UCSD-AML1 (cell line): ENCODE measurements at regions not wholly inside any gene's neighbourhood (a gene's known extent, or its start where the extent isn't known, plus 50 kb on each side); places are given as distances from the start of the nearest gene placed in this dataset.

ENCODE experiments used
- DNase-seq: peaks from one replicate; lab custom pipeline; 2025; ENCODE audit not compliant: unreplicated experiment; lab: John Stamatoyannopoulos, UW

DNA sequence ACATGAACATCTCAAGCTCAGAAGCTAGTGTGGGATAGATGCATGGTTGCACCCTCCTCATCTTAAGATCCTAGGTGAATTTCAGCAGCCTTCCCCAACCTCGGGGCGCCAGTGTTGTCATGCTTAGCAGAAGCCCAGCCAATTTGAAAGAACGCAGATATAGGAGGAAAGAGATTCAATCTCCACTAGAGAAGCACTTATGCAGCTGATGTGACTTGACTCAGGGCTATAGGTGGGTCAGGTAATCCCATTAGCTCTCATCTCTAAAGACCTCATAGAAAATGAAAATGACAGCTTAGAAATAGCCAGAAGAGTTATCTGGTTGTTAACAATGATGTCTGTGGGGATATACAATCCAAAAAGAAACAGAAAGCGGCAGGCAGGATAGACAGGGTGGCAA, 310.5 kb downstream of the GPAM start:
- no peak for DNase-seq

- DNase-seq, result no peak
These were observed 309.9 kb downstream of the GPAM start for GRCh38 chr10:111873621-111874135.

GRCh38 chr10:111874576-111874975, 309.0 kb downstream of the GPAM start:
- DNase-seq, result no peak

DNA sequence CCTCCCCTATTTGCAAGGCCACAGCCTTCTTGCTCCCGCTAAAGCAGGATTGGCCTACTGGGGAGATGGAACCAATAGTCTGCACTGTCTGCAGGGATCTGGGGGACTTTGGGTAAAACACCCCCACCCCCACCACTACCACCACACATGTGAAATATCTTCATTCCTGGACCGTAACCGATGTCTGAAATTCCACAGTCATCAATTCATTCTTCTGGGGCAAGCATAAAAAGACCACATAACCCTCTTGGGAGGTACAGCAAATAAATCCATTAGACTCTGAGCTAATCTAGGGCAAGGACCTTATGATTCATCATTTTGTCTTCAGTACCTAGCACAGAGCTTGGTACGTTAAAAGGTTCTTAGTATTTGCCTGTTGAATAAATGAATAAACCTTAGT, 307.8 kb downstream of the GPAM start:
- no peak for DNase-seq

- DNase-seq, result no peak
These were observed 306.3 kb downstream of the GPAM start for GRCh38 chr10:111877258-111877657.

DNA sequence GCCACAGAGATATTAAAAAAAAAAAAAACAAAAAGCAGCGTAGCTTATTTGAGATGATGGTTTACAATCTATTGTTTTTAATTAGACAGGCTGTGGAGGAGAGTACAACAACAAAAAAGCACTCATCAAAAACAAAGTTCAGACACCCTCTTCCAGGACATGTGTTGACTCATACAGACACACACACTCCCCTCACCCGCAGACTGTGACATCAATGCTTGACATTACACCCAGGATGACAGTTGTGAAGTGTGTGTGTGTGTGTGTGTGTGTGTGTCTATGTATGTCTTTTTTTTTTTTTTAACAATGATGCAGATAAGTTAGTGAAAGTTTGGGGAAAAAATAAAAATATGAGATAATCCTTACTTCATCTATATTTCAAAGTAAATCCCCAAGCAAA, 303.6 kb downstream of the GPAM start:
- DNase-seq, result no peak

DNA sequence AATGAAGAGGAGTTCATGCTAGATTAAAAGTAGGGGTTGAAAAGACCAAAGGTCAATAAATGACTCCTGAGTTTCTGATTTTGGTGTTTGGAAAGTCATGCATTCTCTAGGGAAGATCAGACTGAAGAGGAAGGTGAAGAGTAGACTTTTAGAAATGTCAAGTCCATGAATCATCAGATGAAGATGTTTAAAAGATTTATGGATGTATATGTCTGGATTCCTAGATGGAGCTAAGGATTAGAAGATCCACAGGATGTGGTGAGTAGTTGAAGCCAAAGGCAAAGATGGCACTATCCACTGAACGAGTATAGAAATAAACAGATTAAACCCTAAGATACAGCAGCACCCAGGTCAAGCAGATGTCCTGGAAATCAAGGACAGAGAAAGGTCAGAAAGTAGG, 298.5 kb downstream of the GPAM start:
- no peak for DNase-seq

DNA sequence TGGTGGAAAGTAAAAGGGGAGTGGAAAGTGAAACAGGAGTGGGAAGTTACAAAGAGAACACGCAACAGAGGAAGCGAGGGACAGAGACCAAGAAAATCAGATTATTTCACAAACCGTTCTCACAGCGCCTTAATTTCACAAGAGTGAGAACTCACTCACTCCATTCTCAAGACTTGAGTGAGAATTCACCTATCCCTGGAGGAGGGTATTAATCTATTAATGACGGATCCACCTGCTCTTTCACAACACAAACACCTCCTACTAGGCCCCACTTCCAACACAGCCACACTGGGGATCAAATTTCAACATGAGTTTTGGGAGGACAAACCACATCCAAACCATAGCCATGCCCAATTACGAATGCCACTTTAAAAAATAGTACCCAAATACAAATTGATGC, 297.6 kb downstream of the GPAM start:
- DNase-seq, result no peak

- no peak for DNase-seq
These were observed 296.3 kb downstream of the GPAM start for GRCh38 chr10:111887266-111887665.

DNA sequence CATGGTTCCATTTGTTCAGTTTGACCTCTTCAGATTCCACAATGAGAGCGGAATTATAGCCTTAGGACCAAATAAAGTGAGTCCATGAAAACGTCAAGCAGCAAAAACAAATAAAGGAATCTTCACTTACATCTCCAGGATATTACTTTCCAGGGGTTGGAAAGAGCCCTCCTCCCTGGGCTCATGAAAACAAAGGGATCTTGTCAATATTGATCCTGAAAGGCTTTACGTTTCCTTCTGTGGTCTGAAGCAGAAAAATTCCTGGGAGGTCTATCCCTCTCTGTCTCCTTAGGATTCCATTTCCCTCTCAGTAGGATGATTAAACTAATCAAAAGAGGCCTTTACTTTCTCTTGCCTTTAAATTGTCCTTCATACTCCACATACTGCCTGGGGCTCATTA, 293.5 kb downstream of the GPAM start:
- no peak for DNase-seq

DNA sequence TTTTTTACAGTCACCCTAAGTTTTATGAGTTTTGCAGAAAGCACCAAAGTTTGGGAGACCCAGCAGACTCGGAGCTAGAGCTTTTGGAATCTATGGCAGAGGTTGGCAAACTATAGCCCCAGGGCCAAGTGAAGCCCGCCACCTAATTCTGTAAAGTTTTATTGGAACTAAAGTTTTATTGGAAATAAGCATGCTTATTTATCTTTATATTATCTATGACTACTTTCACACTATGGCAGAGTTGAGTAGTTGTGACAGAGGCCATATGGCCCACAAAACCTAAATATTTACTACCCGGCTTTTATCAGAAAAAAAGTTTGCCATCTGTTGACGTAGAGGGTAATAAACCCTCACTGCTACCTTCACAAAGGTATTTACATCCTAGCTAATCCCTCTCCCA, 267.6 kb downstream of the GPAM start:
- no peak for DNase-seq

- DNase-seq, result no peak
These were observed 261.7 kb downstream of the GPAM start for GRCh38 chr10:111921821-111922220.

DNA sequence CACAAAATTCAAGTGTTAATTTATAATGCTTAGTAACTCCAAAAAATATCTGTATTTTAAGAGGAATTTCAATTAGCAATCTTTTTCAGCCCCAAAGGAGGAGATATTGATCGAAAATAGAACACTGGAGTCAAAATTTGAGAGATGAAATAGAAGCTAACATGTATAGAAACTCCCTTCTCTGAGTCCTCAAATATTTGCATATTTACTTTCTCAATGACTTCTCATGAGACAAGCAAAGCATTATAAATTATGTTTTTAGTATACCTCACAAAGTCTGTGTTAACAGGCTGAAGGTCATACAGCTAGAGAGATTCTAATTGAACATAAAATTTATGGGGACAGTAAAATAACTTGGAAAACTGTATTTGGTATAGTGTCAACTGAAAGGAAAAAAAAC, 260.5 kb downstream of the GPAM start:
- DNase-seq, result no peak

- DNase-seq, result no peak
These were observed 257.3 kb downstream of the GPAM start for GRCh38 chr10:111926286-111926685.

- no peak for DNase-seq
These were observed 249.6 kb downstream of the GPAM start for GRCh38 chr10:111933937-111934336.

GRCh38 chr10:111934931-111935330, 248.6 kb downstream of the GPAM start:
- DNase-seq, result no peak

GRCh38 chr10:111936143-111936542, 247.4 kb downstream of the GPAM start:
- DNase-seq, result no peak

DNA sequence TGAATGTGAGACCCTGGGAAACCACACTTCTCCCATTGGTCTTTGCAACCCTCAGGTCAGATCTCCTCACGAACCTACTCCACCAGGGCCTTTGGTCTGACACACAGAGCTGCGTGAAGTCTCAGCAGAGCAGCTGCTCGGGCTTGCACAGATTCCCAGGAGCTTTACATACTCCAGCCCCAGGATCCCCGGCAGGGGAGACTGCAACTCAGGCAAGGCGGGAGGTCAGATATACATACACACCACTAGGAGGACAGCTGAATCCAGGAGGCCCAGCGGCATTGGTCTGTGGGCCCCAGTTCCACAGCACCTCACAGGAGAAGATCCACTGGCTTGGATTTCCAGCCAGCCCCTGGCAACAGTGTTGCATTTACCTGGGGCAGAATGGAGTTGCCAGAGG, 239.2 kb downstream of the GPAM start:
- DNase-seq, result no peak

DNA sequence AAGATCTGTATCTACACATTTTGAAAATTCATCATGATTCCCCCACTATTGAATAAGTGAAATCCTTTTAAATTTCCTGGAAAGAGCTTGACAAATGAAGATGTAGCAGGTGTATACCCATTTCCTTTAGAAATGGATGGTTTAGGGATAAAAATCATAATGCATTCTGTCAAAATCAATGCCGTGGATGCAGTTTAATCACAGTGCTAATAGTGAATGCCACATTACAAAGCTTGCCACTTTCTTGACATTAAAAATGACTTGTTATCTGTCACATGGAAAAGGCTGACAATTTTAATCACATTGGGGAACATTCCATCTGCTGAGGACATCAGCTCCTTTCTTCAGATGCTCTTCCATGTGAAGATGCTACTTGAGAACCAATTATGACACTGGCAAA, 229.6 kb downstream of the GPAM start:
- no peak for DNase-seq

DNA sequence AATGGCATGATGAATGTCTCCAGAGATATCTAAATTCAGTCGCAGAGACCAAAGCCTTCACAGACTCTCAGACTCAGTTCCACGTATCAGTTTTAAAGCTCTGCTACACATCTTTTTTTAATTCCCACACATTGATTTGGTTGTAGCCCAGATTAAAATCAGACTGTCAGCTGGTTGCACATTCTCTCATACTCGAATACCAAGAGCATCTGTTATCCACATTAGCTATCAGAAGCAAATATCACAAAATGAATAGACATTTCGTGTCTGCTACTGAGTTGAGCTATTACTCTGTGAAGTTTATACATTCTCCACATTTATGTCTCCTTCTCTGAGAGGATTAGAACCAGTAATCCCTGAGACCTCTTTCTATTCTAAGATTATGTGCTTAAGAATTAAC, 229.2 kb downstream of the GPAM start:
- DNase-seq, result no peak

DNA sequence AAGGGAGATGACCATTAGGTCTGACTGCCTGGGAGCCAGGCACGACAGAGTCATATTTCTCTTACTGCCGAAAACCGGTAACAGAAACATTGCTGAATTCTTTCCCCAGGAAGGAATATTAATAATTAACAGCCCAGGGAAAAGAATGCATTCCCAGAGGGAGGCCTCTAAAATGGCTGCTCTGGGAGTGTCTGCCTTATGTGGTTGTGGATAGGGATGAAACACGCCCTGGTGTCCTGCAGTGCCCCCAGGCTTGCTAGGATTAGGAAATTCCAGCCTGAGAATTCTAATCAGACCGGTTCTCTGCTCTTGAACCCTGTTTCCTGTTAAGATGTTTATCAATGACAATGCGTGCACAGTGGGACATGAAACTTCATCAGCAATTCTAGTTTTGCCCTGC, 226.7 kb downstream of the GPAM start:
- no peak for DNase-seq

- DNase-seq, result no peak
These were observed 220.6 kb downstream of the GPAM start for GRCh38 chr10:111962951-111963350.

GRCh38 chr10:111967116-111967515, 216.4 kb downstream of the GPAM start:
- no peak for DNase-seq

- no peak for DNase-seq
These were observed 216.0 kb downstream of the GPAM start for GRCh38 chr10:111967547-111967946.
